Jurkat, Clone E6-1 (cell line): ENCODE measurements at regions not wholly inside any gene's neighbourhood (a gene's known extent, or its start where the extent isn't known, plus 50 kb on each side); places are given as distances from the start of the nearest gene placed in this dataset.

Experiments
- DNase-seq: peaks from one replicate; pipeline ENCODE4 v3.0.0-alpha.2; 2011; ENCODE audit warnings: low read depth, low spot score
- H3K4me3 ChIP-seq: 2 replicates; pipeline ENCODE4 v1.5.1; 2011; ENCODE audit warnings: mild to moderate bottlenecking, low read length, control low read depth, moderate library complexity

GRCh38 chr6:168215121-168215808, 104.3 kb downstream of the DACT2 start:
- DNase-seq: no peak

GRCh38 chr6:168214586-168215104, 104.9 kb downstream of the DACT2 start:
- H3K4me3 ChIP-seq: no peak overlapping the region
- no peak for DNase-seq

More at GRCh38 chr6:168215121-168215808, 104.3 kb downstream of the DACT2 start:
- H3K4me3 ChIP-seq: no peak overlapping the region

GRCh38 chr6:168213121-168213524, 106.5 kb downstream of the DACT2 start:
- no peak for DNase-seq
- no peak overlapping the region for H3K4me3 ChIP-seq

- H3K4me3 ChIP-seq: no peak overlapping the region
- DNase-seq: no peak
These were observed 107.2 kb downstream of the DACT2 start for GRCh38 chr6:168212362-168212761.

- no peak overlapping the region for H3K4me3 ChIP-seq
These were observed 107.9 kb downstream of the DACT2 start for GRCh38 chr6:168211681-168212080.

GRCh38 chr6:168210239-168211105, 109.1 kb downstream of the DACT2 start:
- DNase-seq: no peak
- H3K4me3 ChIP-seq: no peak overlapping the region

More at GRCh38 chr6:168211681-168212080, 107.9 kb downstream of the DACT2 start:
- no peak for DNase-seq

GRCh38 chr6:168209420-168209819, 110.2 kb downstream of the DACT2 start:
- H3K4me3 ChIP-seq: no peak overlapping the region
- DNase-seq: no peak

DNA sequence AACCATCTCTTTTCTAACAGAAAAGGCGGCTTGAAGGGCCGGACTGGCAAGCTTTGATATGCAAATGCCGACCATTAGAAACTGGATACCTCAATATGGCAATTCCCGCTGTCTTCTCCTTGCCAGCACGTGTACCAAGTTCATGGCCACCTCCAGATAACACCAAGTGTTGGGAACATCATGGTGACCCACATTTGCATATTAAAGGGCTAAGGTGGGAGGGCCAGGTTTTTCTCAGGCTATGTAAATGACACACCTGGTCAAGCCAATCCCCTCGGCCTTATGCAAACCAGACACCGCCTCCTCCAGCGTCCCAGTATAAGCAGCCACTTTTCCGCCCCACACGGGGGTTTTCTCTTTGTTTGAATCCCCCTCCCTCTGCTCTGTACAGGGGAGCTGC, 110.7 kb downstream of the DACT2 start:
- no peak for DNase-seq
- no peak overlapping the region for H3K4me3 ChIP-seq

DNA sequence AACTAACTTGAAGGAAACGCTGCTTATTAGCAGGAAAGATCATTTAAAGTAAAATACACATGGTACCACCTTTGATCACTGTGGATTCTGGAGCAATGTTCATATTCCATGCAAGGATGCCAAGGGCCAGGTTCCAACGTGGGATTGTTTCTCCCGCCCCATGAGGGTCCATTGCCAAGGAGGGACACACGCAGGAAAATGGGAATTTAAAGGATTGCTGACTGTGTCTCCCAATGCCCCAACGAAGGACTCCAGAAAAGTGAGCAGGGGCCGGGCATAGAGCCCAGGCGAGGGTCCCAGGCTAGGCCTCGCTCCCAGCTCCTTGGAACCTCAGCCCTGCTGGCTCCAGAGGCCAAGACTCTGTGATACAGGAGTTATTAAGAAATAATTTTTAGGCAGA, 111.2 kb downstream of the DACT2 start:
- no peak for DNase-seq
- H3K4me3 ChIP-seq: no peak overlapping the region

GRCh38 chr6:168207421-168208175, 112.0 kb downstream of the DACT2 start:
- H3K4me3 ChIP-seq: no peak overlapping the region

DNA sequence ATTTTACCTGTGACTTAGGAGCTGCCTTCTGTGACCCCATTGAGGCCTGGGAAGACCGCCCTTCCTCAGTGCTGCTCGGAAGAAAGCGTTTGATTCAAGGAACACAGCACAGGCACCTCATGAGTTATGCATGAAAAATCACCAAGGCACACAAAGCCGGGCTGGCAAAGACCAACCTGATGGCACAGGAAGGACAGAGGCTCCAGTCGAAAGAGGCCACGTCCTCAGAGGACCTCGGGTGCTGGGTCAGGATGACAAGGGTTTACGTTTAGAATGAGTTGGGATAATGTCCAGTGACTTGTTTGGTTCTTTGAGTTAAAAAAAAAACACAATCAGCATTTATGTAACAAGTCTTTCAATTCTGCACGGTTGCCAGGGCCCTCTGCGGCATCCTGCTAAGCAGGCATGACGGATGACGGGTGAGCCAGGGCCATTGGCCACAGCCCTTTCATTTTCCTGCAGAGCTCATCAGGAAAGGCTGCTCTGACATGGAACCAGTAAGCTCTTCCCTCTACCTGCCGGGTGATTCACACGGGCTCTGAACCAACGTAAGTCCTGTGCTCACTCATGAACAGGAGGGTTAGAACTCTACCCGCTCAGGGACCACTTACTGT, 112.8 kb downstream of the DACT2 start:
- H3K4me3 ChIP-seq: no peak overlapping the region
- no peak for DNase-seq

More at GRCh38 chr6:168207421-168208175, 112.0 kb downstream of the DACT2 start:
- no peak for DNase-seq

DNA sequence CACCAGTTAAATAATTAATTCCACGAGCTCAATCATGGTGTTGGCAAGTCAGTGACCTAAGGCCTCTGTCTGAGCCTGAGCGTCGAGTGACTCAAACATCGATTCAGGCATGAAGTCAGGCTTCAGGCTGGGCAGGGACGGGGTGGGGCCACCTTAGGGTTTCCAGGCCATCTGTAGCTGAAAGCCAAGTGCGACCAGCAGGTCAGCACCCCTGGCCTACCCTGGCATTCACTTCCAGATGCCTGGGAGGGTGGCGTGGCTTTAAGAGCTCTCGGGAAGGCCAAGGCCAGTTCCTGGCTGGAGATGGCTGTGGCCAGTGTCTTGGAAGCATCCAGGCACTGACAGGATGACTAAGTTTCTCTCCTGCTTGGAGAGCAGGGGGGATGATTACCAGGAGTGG, 113.4 kb downstream of the DACT2 start:
- H3K4me3 ChIP-seq: no peak overlapping the region
- no peak for DNase-seq

GRCh38 chr6:168201799-168202198, 117.8 kb downstream of the DACT2 start:
- no peak overlapping the region for H3K4me3 ChIP-seq
- no peak for DNase-seq

- no peak overlapping the region for H3K4me3 ChIP-seq
- no peak for DNase-seq
These were observed 118.2 kb downstream of the DACT2 start for GRCh38 chr6:168201383-168201782.

GRCh38 chr6:168200571-168201134, 118.9 kb downstream of the DACT2 start:
- DNase-seq: no peak
- no peak overlapping the region for H3K4me3 ChIP-seq

- DNase-seq: no peak
- H3K4me3 ChIP-seq: no peak overlapping the region
These were observed 119.5 kb upstream of the FRMD1 start for GRCh38 chr6:168198302-168199180.

DNA sequence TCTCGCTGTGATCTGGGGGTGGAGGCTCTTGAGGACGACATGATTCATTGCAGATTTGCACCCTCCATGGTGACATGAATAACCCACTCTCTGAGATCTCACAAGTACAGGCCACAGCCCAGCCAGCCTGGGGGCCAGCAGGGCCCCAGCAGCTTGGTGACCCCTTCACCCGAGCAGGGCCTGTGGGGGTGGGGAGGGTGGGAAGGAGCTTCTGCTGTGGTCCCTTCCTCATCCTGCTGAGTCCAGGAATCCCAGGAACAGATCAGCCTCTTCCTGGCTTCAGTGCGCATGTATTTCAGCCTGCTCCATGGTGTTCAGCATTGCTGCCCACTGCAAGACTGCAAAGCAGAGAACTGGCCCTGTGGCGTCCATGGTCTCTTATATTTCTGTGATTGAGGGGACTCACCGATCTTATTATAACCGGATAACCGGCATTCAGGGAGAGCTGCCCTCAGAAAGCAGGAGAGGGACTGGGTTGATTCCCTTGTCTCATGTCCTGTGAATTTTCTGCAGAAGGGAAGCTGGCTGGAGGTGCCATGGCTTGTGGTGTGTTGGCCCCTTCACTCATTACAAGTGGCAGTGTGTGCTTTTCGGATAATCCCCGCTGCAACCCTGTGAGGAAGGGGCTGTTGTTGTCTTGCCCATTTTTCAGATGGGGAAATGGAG, 118.8 kb upstream of the FRMD1 start:
- H3K4me3 ChIP-seq: no peak overlapping the region
- no peak for DNase-seq
